HG03175 (cell line): ENCODE measurements at regions not wholly inside any gene's neighbourhood (a gene's known extent, or its start where the extent isn't known, plus 50 kb on each side); places are given as distances from the start of the nearest gene placed in this dataset.
"Not testable (repeated sequence)": the region's sequence is repeated elsewhere in the genome, so short reads cannot be mapped to it uniquely, and the experiment has no call there.

Source experiments
- ATAC-seq: cut with Tn5 transposase; IDR thresholded peaks from one replicate; pipeline ENCODE4 v1.9.1; 2021; ENCODE audit warnings: mild to moderate bottlenecking, moderate library complexity; ENCODE audit not compliant: unreplicated experiment

DNA sequence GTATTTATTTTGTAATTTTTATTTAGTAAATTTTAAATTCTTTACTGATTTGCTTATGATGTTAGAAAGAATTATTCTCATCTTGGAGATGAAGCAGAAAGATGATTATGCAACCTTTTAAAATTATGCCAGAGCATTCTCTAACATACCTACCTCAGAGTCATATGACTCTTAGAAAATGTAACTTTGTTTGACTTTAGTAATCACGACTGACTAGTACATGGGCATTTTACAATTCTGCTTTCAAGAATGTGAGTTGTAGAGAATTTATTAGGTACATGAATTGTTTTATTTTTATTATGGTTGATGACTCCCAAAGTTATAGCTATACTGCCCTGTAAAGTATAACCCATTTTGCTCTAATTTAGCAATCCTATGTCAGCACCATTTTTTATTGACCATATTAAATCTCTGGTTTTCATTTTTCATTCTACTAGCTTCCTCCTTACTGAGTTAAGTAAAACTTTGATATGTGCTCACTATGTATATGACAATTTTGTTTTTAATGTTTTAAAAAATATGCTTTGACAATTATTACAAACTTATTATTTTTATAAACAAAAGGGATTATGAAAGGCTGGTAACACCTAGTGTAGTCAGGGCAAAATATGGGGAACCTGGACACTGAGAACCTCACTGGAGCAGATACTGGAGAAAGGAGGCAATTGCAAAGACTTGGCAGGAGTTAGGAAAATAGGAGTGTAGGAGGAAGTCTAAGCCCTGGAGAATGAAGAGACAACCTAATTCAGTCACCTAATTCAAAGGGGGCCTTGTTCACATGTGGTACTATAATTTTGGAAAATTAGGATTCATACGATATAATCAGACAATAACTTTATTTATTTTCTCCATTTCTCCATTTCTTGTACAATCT, 249.7 kb upstream of the DAB2 start:
- no peak for ATAC-seq

- ATAC-seq: no peak
Measured at GRCh38 chr5:39671561-39671961, 246.8 kb upstream of the DAB2 start.

DNA sequence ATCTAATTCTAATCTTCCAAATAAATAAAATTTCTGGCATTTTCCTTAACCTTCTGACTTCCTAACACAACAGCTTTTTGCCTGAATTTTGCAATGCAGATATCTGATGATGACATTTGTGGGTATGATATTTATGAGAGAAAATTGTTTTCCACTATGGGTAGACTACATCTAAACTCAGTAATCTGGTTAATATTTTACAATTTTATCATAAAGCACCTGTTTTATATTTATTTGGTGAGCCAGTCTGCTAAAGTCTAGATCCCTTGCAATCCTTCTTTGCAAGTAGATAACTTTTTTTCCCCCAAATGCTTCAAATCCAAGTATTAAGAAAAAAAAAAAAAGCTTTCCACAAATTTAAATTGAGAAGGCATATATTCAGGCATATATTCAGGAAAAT, 246.2 kb upstream of the DAB2 start:
- ATAC-seq: no peak

DNA sequence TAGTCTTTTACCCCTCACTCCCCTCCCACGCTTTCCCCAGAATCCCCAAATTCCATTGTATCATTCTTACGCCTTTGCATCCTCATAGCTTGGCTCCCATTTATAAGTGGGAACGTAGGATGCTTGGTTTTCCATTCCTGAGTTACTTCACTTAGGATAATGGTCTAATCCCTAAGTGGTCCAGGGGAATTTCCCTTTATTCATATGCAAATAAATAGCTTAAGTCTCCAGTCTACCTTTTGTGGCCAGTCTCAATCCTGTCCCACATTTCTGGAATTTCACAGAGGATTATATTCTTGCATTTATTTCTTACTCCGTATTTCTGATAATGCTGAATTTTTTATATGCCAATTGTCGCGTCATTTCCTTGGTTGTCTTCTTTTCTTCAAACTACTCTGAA, 245.6 kb upstream of the DAB2 start:
- no peak for ATAC-seq

DNA sequence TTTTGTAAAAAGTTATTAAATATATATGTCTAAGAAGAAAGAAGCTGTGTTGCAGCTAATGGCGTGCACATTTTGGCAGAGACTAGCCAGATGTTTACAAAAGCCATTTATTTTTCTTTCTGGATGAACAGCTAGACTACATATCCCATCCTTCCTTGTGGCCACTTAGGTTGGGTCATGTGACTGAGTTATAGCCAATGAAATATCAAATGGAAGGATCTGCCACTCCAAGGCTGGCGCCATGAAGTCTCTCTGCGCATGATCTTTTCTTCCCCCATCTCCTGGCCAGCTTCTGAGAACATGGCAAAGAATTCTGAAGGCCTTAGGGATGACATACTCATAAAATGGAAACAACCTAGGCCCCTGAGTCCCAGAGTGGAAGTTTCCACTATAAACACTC, 244.2 kb upstream of the DAB2 start:
- no peak for ATAC-seq

DNA sequence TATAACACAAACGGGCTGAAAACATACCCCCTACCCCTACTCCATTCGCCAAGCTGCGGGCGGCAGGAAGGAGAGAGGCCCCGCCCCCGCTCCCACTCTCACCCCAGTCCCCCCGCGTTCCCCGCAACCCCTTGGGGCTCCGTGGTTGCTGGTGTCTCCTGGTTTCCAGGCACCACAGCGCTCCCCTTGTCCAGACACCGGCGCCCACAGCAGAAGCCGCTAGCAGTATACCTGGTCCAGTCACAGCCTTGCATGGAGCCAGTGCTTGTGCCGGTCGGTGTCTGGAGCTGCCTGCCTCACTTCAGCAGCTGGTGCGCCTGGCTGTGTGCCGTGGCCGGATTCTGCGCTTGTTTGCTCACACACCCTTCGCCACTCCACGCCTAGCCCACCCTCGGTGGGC, 240.5 kb upstream of the DAB2 start:
- no peak for ATAC-seq

DNA sequence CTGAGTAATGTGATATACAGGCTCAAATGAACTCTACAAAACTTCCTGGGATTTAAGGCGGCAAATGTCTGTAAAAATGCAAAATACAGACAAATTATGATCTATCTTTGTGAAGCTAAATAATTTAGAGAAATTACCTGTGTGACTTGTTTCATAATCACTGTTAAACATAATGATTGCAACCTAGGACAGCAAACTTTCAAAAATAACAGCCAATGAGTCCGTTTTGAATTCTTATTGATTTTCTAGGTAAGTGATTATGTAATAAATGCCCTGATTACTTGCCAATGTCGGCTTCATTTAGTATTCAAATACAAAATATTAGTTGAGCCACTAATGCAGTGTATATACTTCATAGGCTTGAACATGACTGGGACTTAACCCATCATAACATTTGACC, 238.2 kb upstream of the DAB2 start:
- ATAC-seq: no peak

GRCh38 chr5:39661026-39661779, 236.4 kb upstream of the DAB2 start:
- ATAC-seq: no peak

- ATAC-seq: no peak
Measured at GRCh38 chr5:39660020-39660419, 235.2 kb upstream of the DAB2 start.

DNA sequence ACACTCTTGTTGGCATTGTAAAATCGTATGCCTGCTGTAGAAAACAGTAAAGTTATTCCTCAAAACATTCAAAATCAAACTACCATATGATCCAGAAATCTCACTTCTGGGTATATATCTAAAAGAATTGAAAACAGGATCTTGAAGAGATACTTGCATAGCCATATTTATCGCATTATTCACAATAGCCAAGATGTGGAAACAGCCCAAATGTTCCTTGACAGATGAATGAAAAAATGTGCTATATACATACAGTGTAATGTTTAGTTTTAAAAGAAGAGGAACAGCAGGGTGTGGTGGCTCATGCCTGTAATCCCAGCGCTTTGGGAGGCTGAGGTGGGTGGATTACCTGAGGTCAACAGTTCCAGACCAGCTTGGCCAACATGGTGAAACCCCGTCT, 234.1 kb upstream of the DAB2 start:
- no peak for ATAC-seq

- peak; percentile 41 for ATAC-seq
Measured at GRCh38 chr5:39657943-39658342, 233.2 kb upstream of the DAB2 start.

DNA sequence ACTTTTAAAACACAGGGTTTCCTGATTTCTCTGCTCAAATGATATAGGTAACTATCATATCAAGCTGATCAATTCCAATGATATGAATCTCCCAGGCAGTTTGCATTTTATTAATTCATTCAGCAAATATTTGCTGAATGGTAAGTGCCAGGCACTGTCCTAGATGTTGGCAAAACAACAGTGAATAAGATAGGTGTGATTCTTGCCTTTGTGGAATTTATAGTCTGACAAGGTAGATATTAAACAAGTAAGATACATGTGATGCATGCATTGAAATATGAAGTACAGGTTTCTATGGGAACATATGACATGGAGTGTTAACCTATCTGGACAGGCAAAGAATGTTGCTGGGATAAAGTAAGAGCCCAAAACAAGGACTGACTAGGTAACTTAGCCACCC, 231.8 kb upstream of the DAB2 start:
- no peak for ATAC-seq

DNA sequence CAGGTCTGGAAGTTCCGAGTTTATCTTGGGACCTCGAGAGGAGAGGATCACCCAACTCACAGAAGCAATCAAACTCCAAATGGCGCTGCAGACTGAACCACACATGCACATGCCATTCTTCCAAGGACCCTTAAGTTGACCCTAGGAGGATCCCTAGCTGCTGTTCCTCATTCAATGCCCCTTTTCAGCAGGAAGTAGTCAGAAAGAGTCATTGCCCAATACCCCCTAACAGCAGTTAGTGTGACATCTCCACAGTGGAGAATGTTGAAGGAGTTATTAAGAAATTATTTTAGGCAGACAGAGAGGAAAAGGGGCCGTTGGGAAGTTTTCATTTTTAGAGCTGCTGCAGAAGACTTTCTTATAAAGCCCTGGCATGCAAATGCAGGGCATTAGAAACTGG, 229.9 kb upstream of the DAB2 start:
- ATAC-seq: no peak

DNA sequence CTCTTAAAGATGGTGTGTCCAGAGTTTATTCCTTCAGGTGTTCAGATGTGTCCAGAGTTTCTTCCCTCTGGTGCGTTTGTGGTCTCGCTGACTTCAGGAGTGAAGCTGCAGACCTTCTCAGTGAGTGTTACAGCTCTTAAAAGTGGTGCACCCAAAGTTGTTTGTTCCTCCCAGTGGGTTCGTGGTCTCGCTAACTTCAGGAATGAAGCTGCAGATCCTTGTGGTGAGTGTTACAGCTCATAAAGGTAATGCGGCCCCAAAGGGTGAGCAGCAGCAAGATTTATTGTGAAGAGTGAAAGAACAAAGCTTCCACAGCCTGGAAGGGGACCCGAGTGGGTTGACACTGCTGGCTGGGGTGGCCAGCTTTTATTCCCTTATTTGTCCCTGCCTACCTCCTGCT, 227.7 kb upstream of the DAB2 start:
- not testable (repeated sequence) for ATAC-seq

DNA sequence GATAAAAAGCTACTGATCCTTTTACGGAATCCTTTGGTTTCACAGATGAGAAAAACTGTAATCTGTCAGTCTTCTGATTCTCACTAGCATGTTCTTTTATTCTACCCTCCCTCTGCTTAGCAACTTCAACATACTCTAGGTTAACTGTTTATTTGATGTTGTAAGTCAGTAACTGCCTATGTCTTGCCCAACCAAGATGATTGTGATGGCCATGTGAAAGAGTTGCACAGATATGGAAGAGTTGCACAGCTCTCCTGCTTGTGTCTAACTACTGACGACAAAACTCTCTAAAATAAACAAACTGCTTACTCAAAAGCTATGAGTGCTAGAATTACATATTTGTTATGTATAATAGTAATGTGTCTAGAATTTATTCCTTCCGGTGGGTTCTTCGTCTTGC, 227.3 kb upstream of the DAB2 start:
- no peak for ATAC-seq

DNA sequence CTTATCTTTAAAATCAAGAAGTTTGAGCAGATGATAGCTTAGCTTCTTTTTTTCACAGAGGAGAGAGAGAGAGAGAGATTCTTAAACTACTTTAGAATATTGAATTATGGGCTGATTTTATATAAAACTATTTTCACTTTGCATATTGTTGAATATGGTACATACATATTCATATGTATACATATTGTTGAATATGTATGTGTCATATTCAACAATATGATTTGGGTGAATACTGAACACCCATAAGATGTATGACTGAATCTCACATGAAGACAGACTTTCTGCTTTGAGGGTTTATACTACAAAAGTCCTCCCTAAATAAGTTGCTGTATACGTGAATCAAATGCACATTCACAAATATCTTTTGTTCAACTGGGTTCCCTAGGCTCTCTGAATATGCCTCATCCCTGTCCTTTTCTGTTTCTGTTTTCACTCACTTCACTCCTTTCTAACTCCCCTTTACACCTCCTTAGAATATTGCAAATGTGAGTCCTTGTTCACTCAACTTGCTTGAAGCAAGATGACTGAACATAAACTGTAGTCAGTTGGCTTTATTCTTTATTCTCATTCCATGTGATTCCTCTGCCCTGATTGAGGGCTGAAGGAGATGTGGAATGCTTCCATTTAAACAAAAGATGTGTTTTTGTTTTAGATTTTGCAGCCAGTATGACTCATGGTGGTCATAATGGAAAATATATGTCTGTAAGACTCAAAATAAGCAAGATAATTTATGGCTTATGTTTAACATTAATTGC, 225.4 kb upstream of the DAB2 start:
- no peak for ATAC-seq

DNA sequence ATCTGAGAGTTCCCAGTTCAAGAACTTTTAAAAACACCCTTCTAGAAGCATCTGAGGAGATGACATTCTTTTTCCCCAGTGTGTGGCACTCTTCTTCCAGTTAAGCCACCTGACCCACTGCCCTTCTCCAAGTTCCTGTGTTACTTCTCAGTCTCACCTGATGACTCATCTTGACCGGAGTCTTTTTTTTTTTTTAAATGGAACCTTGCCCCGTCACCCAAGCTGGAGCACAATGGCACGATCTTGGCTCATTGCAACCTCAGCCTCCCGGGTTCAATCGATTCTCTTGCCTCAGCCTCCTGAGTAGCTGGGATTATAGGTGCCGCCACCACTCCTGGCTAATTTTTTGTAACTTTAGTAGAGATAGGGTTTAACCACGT, 224.1 kb upstream of the DAB2 start:
- ATAC-seq: peak; percentile 80

DNA sequence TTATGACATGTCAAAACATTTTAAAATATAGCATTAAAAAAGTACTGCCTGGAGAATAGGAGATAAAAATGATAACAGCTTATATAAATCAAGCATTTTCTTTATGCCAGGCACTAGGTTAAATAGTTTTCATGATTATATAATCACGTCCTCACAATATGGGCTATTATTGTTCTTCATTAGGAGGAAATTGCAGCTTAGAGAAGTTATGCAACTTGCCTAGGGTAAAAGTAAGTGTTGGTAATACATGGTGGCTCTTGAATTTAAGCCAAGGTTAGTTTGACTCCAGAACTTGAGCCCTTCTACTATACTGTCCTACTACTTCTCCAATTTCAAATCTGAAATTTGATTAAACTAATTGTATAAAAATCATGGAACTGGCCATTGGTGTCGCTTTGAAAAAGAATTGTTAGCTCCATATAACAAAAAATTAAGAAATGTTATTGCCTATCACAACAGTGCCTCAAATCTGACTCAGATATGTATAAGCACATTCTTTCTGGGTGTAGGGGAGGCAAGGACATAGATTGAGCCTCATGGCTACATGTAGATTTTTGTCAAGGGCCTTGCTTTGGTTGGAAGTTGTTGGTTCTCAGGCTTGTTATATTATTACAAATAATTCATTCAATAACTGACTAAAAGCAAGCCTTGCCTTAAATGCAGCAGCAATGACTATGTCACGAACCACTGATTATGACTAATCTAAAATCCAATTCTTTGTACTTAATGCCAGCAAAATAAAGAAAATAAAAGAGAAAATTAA, 223.5 kb upstream of the DAB2 start:
- ATAC-seq: peak; percentile 30

DNA sequence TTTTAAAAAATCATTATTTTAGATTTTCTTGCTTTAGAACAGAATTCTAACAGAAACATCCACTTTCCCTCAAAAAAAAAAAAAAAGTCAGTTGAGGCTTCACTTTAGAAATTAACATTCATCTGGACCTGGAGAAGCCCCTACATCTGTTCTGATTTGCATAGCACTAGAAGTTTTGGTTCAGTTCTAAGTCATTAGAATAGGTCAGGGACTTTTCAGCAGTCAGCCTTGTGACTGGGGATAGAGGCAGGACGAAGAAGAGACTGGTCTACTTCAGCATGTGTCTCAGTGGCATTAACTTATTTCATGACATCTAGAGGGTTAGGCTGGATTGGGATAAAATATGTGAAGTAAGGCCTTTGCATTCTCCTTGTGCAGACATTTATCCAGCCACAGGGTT, 215.8 kb upstream of the DAB2 start:
- ATAC-seq: peak; percentile 81

- ATAC-seq: no peak
Measured at GRCh38 chr5:39639618-39640089, 214.9 kb upstream of the DAB2 start.

GRCh38 chr5:39638813-39639212, 214.0 kb upstream of the DAB2 start:
- ATAC-seq: no peak
